ENCODE measurements at regions not wholly inside any gene's neighbourhood (a gene's known extent, or its start where the extent isn't known, plus 50 kb on each side); places are given as distances from the start of the nearest gene placed in this dataset.

DNA sequence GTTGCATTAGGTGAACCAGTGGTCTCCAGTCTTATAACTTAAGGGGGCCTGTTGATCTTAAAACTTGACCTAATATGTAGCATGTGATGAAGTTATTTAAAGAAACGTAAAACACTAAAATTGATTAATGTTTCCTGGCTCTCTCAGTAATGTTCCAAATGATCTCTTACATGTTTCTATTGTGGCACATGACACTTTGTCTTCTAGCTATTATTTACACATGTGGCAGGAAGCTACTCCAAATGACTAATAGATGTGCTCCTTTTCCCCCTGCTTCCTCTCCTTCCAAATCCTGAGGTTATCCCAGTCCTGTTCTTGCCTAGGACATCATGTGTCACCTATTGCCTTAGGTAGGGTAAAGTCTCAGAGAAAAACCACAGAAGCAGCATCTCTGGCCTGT lies 89.4 kb downstream of the FAS start:
- Histone ChIP-seq H3K4me2 (ENCODE audit: low read length) (no peak overlapping the region), H3K9me2 (ENCODE audit: insufficient read depth) (no peaks in the 10 kb centered on the region), H3K4me1 (ENCODE audit: control insufficient read depth in 1 of 2, insufficient read depth in 2 of 2, low read length in 2 of 2) (no peaks in the 10 kb centered on the region), H4K20me1 (ENCODE audit: insufficient read depth) (no peaks in the 10 kb centered on the region), H3K9me3 (ENCODE audit: control insufficient read depth in 1 of 2, insufficient read depth in 1 of 2, low read depth in 1 of 2, low read length in 2 of 2) (no peaks in the 10 kb centered on the region), H2AFZ (ENCODE audit: low read depth, low read length, poor library complexity, severe bottlenecking) (no peak overlapping the region), H3K79me2 (ENCODE audit: insufficient read depth, low read length) (no peaks in the 10 kb centered on the region), H3K9ac (ENCODE audit: low read length) (no peak overlapping the region), H3K4me3 (replicated peaks in 1 of 2; ENCODE audit: low read depth in 1 of 2, low read length in 2 of 2) (no peak overlapping the region), H3K27me3 (ENCODE audit: insufficient read depth, low read length) (no peaks in the 10 kb centered on the region), H3K27ac (ENCODE audit: low read depth, low read length) (no peak overlapping the region), H3K36me3 (ENCODE audit: control insufficient read depth in 1 of 2, insufficient read depth in 2 of 2, low read length in 2 of 2) (no peaks in the 10 kb centered on the region)
- RAD21 ChIA-PET (ENCODE audit: low non-redundant PET in 1 of 2, low total read pairs in 2 of 2, uncharacterized antibody in 2 of 2, unreplicated experiment in 2 of 2): no interaction called here
- intact Hi-C loops (cut with micrococcal nuclease): no loop called here
- BruUV-seq (replicated peaks): no TSS peak
- POLR2A ChIA-PET: no interaction called here
- CTCF ChIA-PET: no interaction called here
- DNase-seq (ENCODE audit: low read depth, low spot score) (no peak), ATAC-seq (no peak)
- TF ChIP-seq POLR2A (IDR thresholded peaks at IDR 0.05; ENCODE audit: borderline replicate concordance, extremely low read depth, insufficient read depth, insufficient read length) (no peak), RAD21 (IDR thresholded peaks at IDR 0.05; ENCODE audit: low read depth) (no peak), TCF7L2 (IDR thresholded peaks at IDR 0.05; ENCODE audit: borderline replicate concordance, extremely low read depth, insufficient read depth, insufficient read length) (no peak), POLR2AphosphoS5 (IDR thresholded peaks at IDR 0.05; ENCODE audit: low read depth, low read length) (no peak)

GRCh38 chr10:89078724-89079672 lies 88.4 kb downstream of the FAS start:
- POLR2A ChIA-PET: no interaction called here
- H4K20me1 ChIP-seq (ENCODE audit: insufficient read depth): no peaks in the 10 kb centered on the region
- H3K36me3 ChIP-seq (ENCODE audit: control insufficient read depth in 1 of 2, insufficient read depth in 2 of 2, low read length in 2 of 2): no peaks in the 10 kb centered on the region
- H3K27ac ChIP-seq (ENCODE audit: low read depth, low read length): no peak overlapping the region
- no peak overlapping the region for H3K4me3 ChIP-seq (replicated peaks in 1 of 2; ENCODE audit: low read depth in 1 of 2, low read length in 2 of 2)
- no peak overlapping the region for H3K4me2 ChIP-seq (ENCODE audit: low read length)
- CTCF ChIA-PET: no interaction called here
- ATAC-seq (no peak), DNase-seq (ENCODE audit: low read depth, low spot score) (no peak)
- intact Hi-C loops (cut with micrococcal nuclease): no loop called here
- no TSS peak for BruUV-seq (replicated peaks)
- no peak overlapping the region for H3K9ac ChIP-seq (ENCODE audit: low read length)
- no peaks in the 10 kb centered on the region for H3K4me1 ChIP-seq (ENCODE audit: control insufficient read depth in 1 of 2, insufficient read depth in 2 of 2, low read length in 2 of 2)
- no peaks in the 10 kb centered on the region for H3K9me2 ChIP-seq (ENCODE audit: insufficient read depth)
- H2AFZ ChIP-seq (ENCODE audit: low read depth, low read length, poor library complexity, severe bottlenecking): no peak overlapping the region
- RAD21 ChIA-PET (ENCODE audit: low non-redundant PET in 1 of 2, low total read pairs in 2 of 2, uncharacterized antibody in 2 of 2, unreplicated experiment in 2 of 2): no interaction called here
- TF ChIP-seq, protein P1, sequence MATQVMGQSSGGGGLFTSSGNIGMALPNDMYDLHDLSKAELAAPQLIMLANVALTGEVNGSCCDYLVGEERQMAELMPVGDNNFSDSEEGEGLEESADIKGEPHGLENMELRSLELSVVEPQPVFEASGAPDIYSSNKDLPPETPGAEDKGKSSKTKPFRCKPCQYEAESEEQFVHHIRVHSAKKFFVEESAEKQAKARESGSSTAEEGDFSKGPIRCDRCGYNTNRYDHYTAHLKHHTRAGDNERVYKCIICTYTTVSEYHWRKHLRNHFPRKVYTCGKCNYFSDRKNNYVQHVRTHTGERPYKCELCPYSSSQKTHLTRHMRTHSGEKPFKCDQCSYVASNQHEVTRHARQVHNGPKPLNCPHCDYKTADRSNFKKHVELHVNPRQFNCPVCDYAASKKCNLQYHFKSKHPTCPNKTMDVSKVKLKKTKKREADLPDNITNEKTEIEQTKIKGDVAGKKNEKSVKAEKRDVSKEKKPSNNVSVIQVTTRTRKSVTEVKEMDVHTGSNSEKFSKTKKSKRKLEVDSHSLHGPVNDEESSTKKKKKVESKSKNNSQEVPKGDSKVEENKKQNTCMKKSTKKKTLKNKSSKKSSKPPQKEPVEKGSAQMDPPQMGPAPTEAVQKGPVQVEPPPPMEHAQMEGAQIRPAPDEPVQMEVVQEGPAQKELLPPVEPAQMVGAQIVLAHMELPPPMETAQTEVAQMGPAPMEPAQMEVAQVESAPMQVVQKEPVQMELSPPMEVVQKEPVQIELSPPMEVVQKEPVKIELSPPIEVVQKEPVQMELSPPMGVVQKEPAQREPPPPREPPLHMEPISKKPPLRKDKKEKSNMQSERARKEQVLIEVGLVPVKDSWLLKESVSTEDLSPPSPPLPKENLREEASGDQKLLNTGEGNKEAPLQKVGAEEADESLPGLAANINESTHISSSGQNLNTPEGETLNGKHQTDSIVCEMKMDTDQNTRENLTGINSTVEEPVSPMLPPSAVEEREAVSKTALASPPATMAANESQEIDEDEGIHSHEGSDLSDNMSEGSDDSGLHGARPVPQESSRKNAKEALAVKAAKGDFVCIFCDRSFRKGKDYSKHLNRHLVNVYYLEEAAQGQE (IDR thresholded peaks at IDR 0.05; ENCODE audit: low read depth): no peak
- TF ChIP-seq YY1 (IDR thresholded peaks at IDR 0.05; ENCODE audit: extremely low read depth, insufficient replicate concordance, low read depth, low read length) (no peak), SP1 (IDR thresholded peaks at IDR 0.05; ENCODE audit: low read depth) (no peak), POLR2AphosphoS5 (IDR thresholded peaks at IDR 0.05; ENCODE audit: low read depth, low read length) (no peak), FOSL1 (IDR thresholded peaks at IDR 0.05; ENCODE audit: low read depth) (no peak), ZFX (IDR thresholded peaks at IDR 0.05) (no peak), CBX3 (IDR thresholded peaks at IDR 0.05; ENCODE audit: low read depth) (no peak), ELF1 (IDR thresholded peaks at IDR 0.05; ENCODE audit: borderline replicate concordance, low read depth) (no peak)
- TF ChIP-seq, protein P2, sequence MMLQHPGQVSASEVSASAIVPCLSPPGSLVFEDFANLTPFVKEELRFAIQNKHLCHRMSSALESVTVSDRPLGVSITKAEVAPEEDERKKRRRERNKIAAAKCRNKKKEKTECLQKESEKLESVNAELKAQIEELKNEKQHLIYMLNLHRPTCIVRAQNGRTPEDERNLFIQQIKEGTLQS (IDR thresholded peaks at IDR 0.05): no peak
- TF ChIP-seq, protein P3, sequence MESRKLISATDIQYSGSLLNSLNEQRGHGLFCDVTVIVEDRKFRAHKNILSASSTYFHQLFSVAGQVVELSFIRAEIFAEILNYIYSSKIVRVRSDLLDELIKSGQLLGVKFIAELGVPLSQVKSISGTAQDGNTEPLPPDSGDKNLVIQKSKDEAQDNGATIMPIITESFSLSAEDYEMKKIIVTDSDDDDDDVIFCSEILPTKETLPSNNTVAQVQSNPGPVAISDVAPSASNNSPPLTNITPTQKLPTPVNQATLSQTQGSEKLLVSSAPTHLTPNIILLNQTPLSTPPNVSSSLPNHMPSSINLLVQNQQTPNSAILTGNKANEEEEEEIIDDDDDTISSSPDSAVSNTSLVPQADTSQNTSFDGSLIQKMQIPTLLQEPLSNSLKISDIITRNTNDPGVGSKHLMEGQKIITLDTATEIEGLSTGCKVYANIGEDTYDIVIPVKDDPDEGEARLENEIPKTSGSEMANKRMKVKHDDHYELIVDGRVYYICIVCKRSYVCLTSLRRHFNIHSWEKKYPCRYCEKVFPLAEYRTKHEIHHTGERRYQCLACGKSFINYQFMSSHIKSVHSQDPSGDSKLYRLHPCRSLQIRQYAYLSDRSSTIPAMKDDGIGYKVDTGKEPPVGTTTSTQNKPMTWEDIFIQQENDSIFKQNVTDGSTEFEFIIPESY (IDR thresholded peaks at IDR 0.05; ENCODE audit: extremely low read depth, insufficient replicate concordance, low read length): no peak
- H3K79me2 ChIP-seq (ENCODE audit: insufficient read depth, low read length): no peaks in the 10 kb centered on the region
- H3K27me3 ChIP-seq (ENCODE audit: insufficient read depth, low read length): no peaks in the 10 kb centered on the region
- no peaks in the 10 kb centered on the region for H3K9me3 ChIP-seq (ENCODE audit: control insufficient read depth in 1 of 2, insufficient read depth in 1 of 2, low read depth in 1 of 2, low read length in 2 of 2)
